GM19438 (cell line): ENCODE measurements at regions not wholly inside any gene's neighbourhood (a gene's known extent, or its start where the extent isn't known, plus 50 kb on each side); places are given as distances from the start of the nearest gene placed in this dataset.

Experiments
- ATAC-seq: cut with Tn5 transposase; IDR thresholded peaks from one replicate; pipeline ENCODE4 v1.9.1; 2021; ENCODE audit warnings: low read depth; ENCODE audit not compliant: unreplicated experiment

GRCh38 chr18:56326336-56327072 is 311.9 kb downstream of the TXNL1 start:
- no peak for ATAC-seq

GRCh38 chr18:56323673-56324072 is 314.7 kb downstream of the TXNL1 start:
- no peak for ATAC-seq

- ATAC-seq = no peak
These were observed 316.0 kb downstream of the TXNL1 start for GRCh38 chr18:56322406-56322805.

GRCh38 chr18:56321470-56321869 is 316.9 kb downstream of the TXNL1 start:
- ATAC-seq = no peak

- no peak for ATAC-seq
These were observed 318.4 kb downstream of the TXNL1 start for GRCh38 chr18:56319953-56320352.

- no peak for ATAC-seq
These were observed 321.7 kb downstream of the TXNL1 start for GRCh38 chr18:56316727-56317126.

- ATAC-seq = no peak
These were observed 323.0 kb downstream of the TXNL1 start for GRCh38 chr18:56315363-56315762.

GRCh38 chr18:56314396-56314795 is 324.0 kb downstream of the TXNL1 start:
- ATAC-seq = no peak

- no peak for ATAC-seq
These were observed 325.6 kb downstream of the TXNL1 start for GRCh38 chr18:56312551-56313335.

GRCh38 chr18:56309104-56309503 is 329.3 kb downstream of the TXNL1 start:
- ATAC-seq = no peak

GRCh38 chr18:56307354-56308170 is 330.8 kb downstream of the TXNL1 start:
- no peak for ATAC-seq

- no peak for ATAC-seq
These were observed 331.6 kb downstream of the TXNL1 start for GRCh38 chr18:56306797-56307196.

- no peak for ATAC-seq
These were observed 332.8 kb downstream of the TXNL1 start for GRCh38 chr18:56305583-56305982.

- no peak for ATAC-seq
These were observed 336.2 kb downstream of the TXNL1 start for GRCh38 chr18:56302156-56302555.

- no peak for ATAC-seq
These were observed 338.7 kb downstream of the TXNL1 start for GRCh38 chr18:56299740-56300139.

- no peak for ATAC-seq
These were observed 339.5 kb downstream of the TXNL1 start for GRCh38 chr18:56298935-56299334.

GRCh38 chr18:56296381-56296780 is 342.0 kb downstream of the TXNL1 start:
- ATAC-seq = no peak

GRCh38 chr18:56294484-56295183 is 343.8 kb downstream of the TXNL1 start:
- no peak for ATAC-seq

GRCh38 chr18:56291294-56291693 is 347.1 kb downstream of the TXNL1 start:
- no peak for ATAC-seq

GRCh38 chr18:56289381-56289780 is 349.0 kb downstream of the TXNL1 start:
- ATAC-seq = no peak
